ENCODE measurements at regions not wholly inside any gene's neighbourhood (a gene's known extent, or its start where the extent isn't known, plus 50 kb on each side); places are given as distances from the start of the nearest gene placed in this dataset.

- no peak overlapping the region for H3K4me3 ChIP-seq
- no peak overlapping the region for H3K27ac ChIP-seq
- no peaks in the 10 kb centered on the region for H3K9me3 ChIP-seq (replicated peaks)
- no peaks in the 10 kb centered on the region for H3K36me3 ChIP-seq
- no peaks in the 10 kb centered on the region for H3K4me1 ChIP-seq
- DNase-seq: no peak
- H3K27me3 ChIP-seq: no peaks in the 10 kb centered on the region
These were observed 203.2 kb upstream of the PEX5L start for GRCh38 chr3:180239939-180240338.

- Histone ChIP-seq H3K36me3 (no peaks in the 10 kb centered on the region), H3K9me3 (replicated peaks) (no peaks in the 10 kb centered on the region), H3K27me3 (no peaks in the 10 kb centered on the region), H3K27ac (no peak overlapping the region), H3K4me1 (no peaks in the 10 kb centered on the region), H3K4me3 (no peak overlapping the region)
- no peak for DNase-seq
These were observed 210.0 kb upstream of the PEX5L start for GRCh38 chr3:180246688-180247195.

GRCh38 chr3:180250172-180250571 lies 213.4 kb upstream of the PEX5L start:
- H3K27me3 ChIP-seq: no peaks in the 10 kb centered on the region
- H3K4me1 ChIP-seq: no peaks in the 10 kb centered on the region
- H3K36me3 ChIP-seq: no peaks in the 10 kb centered on the region
- H3K9me3 ChIP-seq (replicated peaks): no peaks in the 10 kb centered on the region
- no peak overlapping the region for H3K4me3 ChIP-seq
- H3K27ac ChIP-seq: no peak overlapping the region
- DNase-seq: no peak

GRCh38 chr3:180252683-180253082 lies 215.9 kb upstream of the PEX5L start:
- no peaks in the 10 kb centered on the region for H3K4me1 ChIP-seq
- no peaks in the 10 kb centered on the region for H3K9me3 ChIP-seq (replicated peaks)
- H3K27ac ChIP-seq: no peak overlapping the region
- H3K36me3 ChIP-seq: no peaks in the 10 kb centered on the region
- no peak overlapping the region for H3K4me3 ChIP-seq
- DNase-seq: no peak
- H3K27me3 ChIP-seq: no peaks in the 10 kb centered on the region

- Histone ChIP-seq H3K4me3 (no peak overlapping the region), H3K4me1 (no peaks in the 10 kb centered on the region), H3K36me3 (no peaks in the 10 kb centered on the region), H3K27ac (no peak overlapping the region), H3K27me3 (no peaks in the 10 kb centered on the region), H3K9me3 (replicated peaks) (no peaks in the 10 kb centered on the region)
- no peak for DNase-seq
These were observed 216.5 kb upstream of the PEX5L start for GRCh38 chr3:180253283-180253682.

GRCh38 chr3:180264479-180264878 lies 227.7 kb upstream of the PEX5L start:
- Histone ChIP-seq H3K27me3 (no peaks in the 10 kb centered on the region), H3K36me3 (no peaks in the 10 kb centered on the region), H3K9me3 (replicated peaks) (no peaks in the 10 kb centered on the region), H3K4me3 (no peak overlapping the region), H3K4me1 (no peaks in the 10 kb centered on the region), H3K27ac (no peak overlapping the region)
- no peak for DNase-seq

GRCh38 chr3:180265551-180265950 lies 228.8 kb upstream of the PEX5L start:
- Histone ChIP-seq H3K4me3 (no peak overlapping the region), H3K27ac (no peak overlapping the region), H3K9me3 (replicated peaks) (no peaks in the 10 kb centered on the region), H3K4me1 (no peaks in the 10 kb centered on the region), H3K36me3 (no peaks in the 10 kb centered on the region), H3K27me3 (no peaks in the 10 kb centered on the region)
- DNase-seq: no peak

GRCh38 chr3:180267202-180267843 lies 230.6 kb upstream of the PEX5L start:
- no peaks in the 10 kb centered on the region for H3K9me3 ChIP-seq (replicated peaks)
- no peak for DNase-seq
- H3K27ac ChIP-seq: no peak overlapping the region
- no peak overlapping the region for H3K4me3 ChIP-seq
- no peaks in the 10 kb centered on the region for H3K4me1 ChIP-seq
- no peaks in the 10 kb centered on the region for H3K27me3 ChIP-seq
- H3K36me3 ChIP-seq: no peaks in the 10 kb centered on the region

- Histone ChIP-seq H3K4me3 (no peak overlapping the region), H3K4me1 (no peaks in the 10 kb centered on the region), H3K27ac (no peak overlapping the region), H3K36me3 (no peaks in the 10 kb centered on the region), H3K27me3 (0 out of 2 replicates have a peak, but pooled peaks cover 3% of the 10 kb centered on the region), H3K9me3 (replicated peaks) (no peaks in the 10 kb centered on the region)
- no peak for DNase-seq
These were observed 237.8 kb upstream of the PEX5L start for GRCh38 chr3:180274536-180274935.

GRCh38 chr3:180275176-180275575 lies 238.4 kb upstream of the PEX5L start:
- H3K27ac ChIP-seq: no peak overlapping the region
- no peak overlapping the region for H3K4me3 ChIP-seq
- no peaks in the 10 kb centered on the region for H3K36me3 ChIP-seq
- H3K4me1 ChIP-seq: no peaks in the 10 kb centered on the region
- 0 out of 2 replicates have a peak, but pooled peaks cover 3% of the 10 kb centered on the region for H3K27me3 ChIP-seq
- no peaks in the 10 kb centered on the region for H3K9me3 ChIP-seq (replicated peaks)
- DNase-seq: no peak

GRCh38 chr3:180277041-180277440 lies 240.3 kb upstream of the PEX5L start:
- Histone ChIP-seq H3K4me3 (no peak overlapping the region), H3K9me3 (replicated peaks) (no peaks in the 10 kb centered on the region), H3K36me3 (no peaks in the 10 kb centered on the region), H3K27me3 (0 out of 2 replicates have a peak, but pooled peaks cover 3% of the 10 kb centered on the region), H3K4me1 (no peaks in the 10 kb centered on the region), H3K27ac (no peak overlapping the region)
- DNase-seq: no peak

GRCh38 chr3:180278583-180279188 lies 241.9 kb upstream of the PEX5L start:
- no peaks in the 10 kb centered on the region for H3K9me3 ChIP-seq (replicated peaks)
- no peaks in the 10 kb centered on the region for H3K4me1 ChIP-seq
- H3K4me3 ChIP-seq: no peak overlapping the region
- DNase-seq: no peak
- H3K27ac ChIP-seq: no peak overlapping the region
- H3K36me3 ChIP-seq: no peaks in the 10 kb centered on the region
- H3K27me3 ChIP-seq: 0 out of 2 replicates have a peak, but pooled peaks cover 3% of the 10 kb centered on the region

GRCh38 chr3:180280555-180280954 lies 243.8 kb upstream of the PEX5L start:
- Histone ChIP-seq H3K36me3 (no peaks in the 10 kb centered on the region), H3K9me3 (replicated peaks) (no peaks in the 10 kb centered on the region), H3K27ac (no peak overlapping the region), H3K27me3 (no peaks in the 10 kb centered on the region), H3K4me3 (no peak overlapping the region), H3K4me1 (no peaks in the 10 kb centered on the region)
- no peak for DNase-seq

GRCh38 chr3:180282386-180282785 lies 245.6 kb upstream of the PEX5L start:
- no peaks in the 10 kb centered on the region for H3K4me1 ChIP-seq
- H3K9me3 ChIP-seq (replicated peaks): no peaks in the 10 kb centered on the region
- no peak overlapping the region for H3K4me3 ChIP-seq
- H3K27ac ChIP-seq: no peak overlapping the region
- no peaks in the 10 kb centered on the region for H3K27me3 ChIP-seq
- DNase-seq: no peak
- no peaks in the 10 kb centered on the region for H3K36me3 ChIP-seq

GRCh38 chr3:180283251-180283650 lies 246.5 kb upstream of the PEX5L start:
- no peaks in the 10 kb centered on the region for H3K9me3 ChIP-seq (replicated peaks)
- no peak overlapping the region for H3K4me3 ChIP-seq
- DNase-seq: no peak
- H3K36me3 ChIP-seq: no peaks in the 10 kb centered on the region
- H3K27me3 ChIP-seq: no peaks in the 10 kb centered on the region
- H3K4me1 ChIP-seq: no peaks in the 10 kb centered on the region
- no peak overlapping the region for H3K27ac ChIP-seq
